HG03439 (cell line): ENCODE measurements at regions not wholly inside any gene's neighbourhood (a gene's known extent, or its start where the extent isn't known, plus 50 kb on each side); places are given as distances from the start of the nearest gene placed in this dataset.
"Not testable (repeated sequence)": the region's sequence is repeated elsewhere in the genome, so short reads cannot be mapped to it uniquely, and the experiment has no call there.

Experiments used
- ATAC-seq: cut with Tn5 transposase; IDR thresholded peaks from one replicate; pipeline ENCODE4 v1.9.1; 2021; ENCODE audit warnings: mild to moderate bottlenecking, moderate library complexity; ENCODE audit not compliant: unreplicated experiment

DNA sequence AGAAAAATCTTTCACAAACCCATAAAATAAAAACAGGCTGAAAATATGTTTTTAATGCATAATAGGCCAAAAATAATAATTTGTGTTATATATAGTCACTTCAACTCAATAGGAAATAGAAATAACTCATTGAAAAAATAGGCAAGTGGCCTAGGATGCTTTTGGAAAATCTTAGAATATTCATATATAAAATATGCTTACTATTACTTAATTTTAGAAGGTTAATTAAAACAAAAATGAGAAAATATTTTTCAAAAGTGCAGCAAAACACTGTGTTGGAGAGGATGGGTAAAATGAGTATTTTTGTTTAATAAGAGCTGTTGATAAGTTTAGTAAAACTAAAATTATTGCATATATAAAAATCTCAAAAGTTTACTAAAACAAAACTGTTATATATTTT lies 308.0 kb upstream of the ATXN7L3B start:
- no peak for ATAC-seq

DNA sequence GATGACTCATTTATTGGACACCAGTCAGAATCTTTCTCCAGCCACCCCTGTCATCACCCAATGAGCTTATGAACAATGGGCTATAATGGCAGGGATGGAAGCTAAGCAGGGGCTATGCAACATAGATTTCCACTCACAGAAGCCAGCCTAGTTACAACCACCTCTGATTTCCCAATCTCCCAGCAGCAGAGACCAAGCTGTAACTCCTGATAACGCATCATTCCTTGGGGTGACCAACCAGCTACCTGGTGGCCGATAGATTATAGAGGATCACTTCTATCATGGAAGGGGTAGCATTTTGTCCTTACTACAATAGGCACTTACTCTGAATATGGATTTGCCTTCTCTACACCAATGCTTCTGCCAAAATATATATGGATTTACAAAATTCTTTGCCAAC lies 302.3 kb upstream of the ATXN7L3B start:
- ATAC-seq: no peak

DNA sequence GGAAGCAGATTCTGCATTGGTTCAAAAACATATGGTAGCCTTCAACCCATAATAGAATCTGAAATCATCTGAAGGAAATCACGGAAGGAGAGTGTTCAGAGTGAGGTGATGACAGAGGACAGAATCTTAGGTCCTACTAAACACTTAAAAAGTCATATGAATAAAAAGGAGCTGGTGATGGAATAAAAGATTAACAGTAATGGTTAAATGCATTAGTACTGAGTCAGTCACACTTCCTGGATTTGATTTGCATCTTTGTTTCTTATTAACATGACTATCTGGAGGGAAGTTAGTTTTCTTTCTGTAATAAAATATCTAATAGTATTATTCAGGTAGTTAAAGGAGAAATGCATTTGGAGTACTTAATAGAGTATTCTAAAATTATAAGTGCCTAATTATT lies 296.3 kb upstream of the ATXN7L3B start:
- ATAC-seq: no peak

DNA sequence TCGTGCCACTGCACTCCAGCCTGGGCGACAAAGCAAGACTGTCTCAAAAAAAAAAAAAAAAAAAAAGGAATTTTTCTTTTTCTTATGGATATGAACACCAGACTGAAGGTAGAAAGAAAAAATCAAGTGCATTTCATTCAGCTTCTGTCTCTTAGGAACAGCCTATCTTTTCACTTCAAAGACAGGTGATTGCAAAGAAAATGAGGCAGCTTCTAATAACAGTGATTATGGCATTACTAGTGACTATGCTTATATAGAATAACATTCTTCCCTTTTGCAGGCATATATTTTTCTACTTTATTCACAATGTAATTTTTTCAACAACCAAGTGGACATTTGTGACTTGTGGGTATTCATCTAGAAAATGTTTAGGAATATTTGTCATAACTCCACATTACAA lies 295.5 kb upstream of the ATXN7L3B start:
- no peak for ATAC-seq

DNA sequence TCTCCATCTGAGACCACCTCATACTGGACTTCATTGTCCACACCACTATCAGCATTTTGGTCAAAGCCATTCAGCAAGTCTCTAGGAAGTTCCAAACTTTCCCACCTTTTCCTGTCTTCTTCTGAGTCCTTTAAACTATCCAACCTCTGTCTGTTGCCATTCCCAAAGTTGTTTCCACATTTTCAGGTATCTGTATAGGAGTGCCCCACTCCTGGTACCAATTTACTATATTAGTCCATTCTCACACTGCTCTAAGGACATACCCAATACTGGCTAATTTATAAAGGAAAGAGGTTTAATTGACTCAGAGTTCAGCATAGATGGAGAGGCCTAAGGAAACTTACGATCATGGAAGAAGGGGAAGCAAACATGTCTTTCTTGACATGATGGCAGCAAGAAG lies 292.2 kb upstream of the ATXN7L3B start:
- ATAC-seq: no peak

DNA sequence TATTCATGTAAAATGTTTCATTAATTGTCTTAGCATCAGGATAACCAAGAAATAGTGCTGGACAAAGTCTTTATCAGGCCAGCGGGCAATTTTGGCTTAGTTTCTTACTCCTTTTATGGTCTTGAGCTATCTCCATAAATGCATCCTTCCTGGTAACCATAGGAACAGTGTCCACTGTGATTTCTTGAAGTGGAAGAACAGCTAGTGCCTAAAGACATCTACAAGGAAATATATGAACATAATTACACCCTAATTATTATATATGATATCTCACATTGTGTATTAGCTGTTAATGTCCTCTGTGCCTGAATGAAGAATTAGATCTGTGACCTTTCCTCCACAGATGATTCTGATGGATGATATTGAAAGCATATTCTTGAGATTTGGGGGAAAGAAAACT lies 286.7 kb upstream of the ATXN7L3B start:
- ATAC-seq: no peak

DNA sequence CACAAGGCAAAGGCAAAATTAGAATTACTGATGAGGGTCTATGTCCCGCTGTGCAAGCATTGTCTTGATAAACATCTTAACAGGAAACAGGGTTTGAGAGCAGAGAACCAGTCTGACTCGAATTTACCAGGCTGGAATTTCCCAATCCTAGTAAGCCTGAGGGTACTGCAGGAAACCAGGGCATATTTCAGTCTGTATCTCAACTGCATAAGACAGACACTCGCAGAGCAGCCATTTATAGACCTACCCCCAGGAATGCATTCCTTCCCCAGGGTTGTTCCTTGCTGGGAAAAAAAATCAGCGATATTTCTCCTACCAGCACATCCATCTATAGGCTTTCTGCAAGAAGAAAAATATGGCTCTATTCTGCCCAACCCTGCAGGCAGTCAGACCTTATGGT lies 283.8 kb upstream of the ATXN7L3B start:
- ATAC-seq: not testable (repeated sequence)

DNA sequence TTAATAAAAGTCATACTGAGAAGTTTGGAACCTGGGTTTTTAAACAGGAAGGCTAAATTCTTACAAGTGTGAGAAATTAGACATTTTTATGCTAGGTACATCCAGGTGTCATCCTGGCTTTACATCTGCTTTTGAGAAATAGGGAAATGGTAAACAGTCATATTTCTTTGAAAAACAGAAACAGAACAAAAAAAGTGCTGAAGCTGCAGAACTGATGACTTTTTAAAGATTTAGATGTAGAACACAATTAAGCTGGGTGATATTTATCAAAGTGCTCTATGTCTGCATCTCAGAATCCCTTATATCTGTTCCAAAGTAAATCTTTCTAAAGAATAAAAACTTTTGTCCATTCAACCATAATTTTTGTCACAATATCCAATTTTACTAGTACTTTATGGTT lies 282.9 kb upstream of the ATXN7L3B start:
- ATAC-seq: no peak

DNA sequence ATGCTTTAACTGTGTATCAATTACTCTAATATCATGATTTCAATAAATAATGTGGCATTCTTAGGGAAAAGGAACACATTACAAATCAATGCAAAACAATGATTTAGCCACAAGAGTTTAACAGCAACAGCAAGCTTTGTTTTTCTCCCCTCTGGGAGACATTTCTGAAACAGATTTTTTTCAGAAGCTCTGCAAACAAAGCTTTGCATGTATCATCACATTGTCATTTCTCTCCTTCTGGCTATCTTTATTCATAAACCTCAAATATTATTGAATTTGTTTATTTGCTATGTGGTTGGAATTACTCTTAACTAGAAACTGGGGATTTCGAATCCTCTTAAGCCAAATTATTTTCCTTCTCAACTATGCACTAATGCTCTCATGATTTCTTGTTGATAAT lies 278.4 kb upstream of the ATXN7L3B start:
- ATAC-seq: no peak

DNA sequence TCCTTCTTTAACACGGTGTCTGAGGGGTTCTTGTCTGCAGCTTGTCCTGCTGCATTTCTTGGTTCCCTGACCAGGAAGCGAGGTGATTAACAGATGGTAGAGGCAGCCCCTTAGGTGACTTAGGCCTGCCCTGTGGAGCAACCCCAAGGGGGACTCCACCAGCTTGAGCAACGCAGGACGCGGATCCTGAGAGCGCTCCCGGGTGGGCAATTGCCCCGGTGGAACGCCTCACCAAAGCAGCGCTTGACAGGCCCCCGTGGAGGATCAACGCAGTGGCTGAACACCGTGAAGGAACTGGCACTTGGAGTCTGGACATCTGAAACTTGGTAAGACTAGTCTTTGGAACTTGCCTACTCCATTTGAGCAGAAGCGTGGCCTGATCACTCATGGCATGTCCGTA lies 272.9 kb upstream of the ATXN7L3B start:
- no peak for ATAC-seq

DNA sequence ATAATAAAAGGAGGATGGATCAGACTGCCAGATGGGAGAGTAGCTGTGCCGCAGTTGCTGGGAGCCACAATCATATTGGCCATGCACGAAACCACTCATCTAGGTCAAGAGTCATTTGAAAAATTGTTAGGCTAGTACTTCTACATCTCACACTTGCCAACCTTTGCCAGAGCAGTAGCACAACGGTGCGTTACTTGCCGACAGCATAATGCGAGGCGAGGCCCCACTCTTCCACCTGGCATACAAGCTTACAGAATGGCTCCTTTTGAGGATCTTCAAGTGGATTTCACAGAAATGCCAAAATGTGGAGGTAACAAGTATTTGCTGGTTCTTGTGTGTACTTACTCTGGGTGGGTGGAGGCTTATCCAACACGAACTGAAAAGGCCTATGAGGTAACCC lies 268.3 kb upstream of the ATXN7L3B start:
- ATAC-seq: not testable (repeated sequence)

DNA sequence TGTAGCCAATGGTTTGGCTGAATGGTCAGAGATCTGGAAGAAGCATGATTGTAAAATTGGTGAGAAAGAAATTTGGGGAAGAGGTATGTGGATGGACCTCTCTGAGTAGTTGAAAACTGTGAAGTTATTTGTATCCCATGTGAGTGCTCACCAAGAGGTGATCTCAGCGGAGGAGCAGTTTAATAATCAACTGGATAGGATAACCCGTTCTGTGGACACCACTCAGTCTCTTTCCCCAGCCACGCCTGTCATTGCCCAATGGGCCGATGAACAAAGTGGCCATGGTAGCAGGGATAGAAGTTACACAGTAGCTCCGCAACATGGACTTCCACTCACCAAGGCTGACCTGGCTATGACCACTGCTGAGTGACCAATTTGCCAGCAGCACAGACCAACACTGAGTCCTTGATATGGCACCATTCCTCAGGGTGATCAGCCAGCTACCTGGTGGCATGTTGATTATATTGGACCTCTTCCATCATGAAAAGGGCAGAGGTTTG lies 257.4 kb upstream of the ATXN7L3B start:
- ATAC-seq: no peak

DNA sequence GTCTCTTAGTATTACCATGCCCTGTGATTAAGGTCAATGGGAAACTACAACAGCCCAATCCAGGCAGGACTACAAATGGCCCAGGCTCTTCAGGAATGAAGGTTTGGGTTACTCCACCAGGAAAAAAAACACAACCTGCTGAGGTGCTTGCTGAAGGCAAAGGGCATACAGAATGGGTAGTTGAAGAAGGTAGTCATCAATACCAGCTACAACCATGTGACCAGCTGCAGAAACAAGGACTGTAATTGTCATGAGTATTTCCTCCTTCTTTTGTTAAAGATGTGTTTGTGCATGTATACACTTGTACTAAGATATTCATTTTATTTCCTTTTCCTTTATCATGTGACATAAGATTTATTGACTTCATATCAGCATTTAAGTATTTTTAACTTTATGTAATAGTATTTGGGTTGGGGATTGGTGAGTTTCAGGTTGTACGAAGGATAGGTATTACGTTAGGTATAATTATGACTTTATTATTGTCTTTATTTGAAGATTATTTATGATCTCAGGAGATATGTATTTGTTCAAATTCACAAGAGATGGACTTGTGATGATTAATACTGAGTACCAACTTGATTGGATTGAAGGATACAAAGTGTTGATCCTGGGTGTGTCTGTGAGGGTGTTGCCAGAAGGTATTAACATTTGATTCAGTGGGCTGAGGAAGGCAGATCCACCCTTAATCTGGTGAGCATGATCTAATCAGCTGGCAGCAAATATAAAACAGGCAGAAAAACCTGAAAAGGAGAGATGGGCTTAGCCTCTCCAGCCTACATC lies 256.0 kb upstream of the ATXN7L3B start:
- not testable (repeated sequence) for ATAC-seq

DNA sequence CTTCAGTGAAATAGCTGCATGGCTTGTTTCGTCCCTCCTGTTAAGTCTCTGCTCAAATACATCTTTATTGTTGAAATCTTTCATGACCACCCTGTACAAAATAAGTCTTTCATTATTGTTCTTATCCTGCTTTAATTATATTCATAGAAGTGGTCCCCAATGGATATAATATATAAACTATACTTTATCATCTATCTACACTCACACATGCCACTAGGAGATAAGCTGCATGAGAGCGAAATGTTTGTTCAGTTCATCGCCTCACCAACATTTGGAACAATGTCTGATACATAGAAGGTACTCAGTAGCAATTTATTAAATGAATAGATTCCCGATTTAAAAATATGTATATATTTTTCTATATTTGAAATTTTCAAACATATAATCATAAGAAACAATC lies 254.0 kb upstream of the ATXN7L3B start:
- ATAC-seq: no peak

DNA sequence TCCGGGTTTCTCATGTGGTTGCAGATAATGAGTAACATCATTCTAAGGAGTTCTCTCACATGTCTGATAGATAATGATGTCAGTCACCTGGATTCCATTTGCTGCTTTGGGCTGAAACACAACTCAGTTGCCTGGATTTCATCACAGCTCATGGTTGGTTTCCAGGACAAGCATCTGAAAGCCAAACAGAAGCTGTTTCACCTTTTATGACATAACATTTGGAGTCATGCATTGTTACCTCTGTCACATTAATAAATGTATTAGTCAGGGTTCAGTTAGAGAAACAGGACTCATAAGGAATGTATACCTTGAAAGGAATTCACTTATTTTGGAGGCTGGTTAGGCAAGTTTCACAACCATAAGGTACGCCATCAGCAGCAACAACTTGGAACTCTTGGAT lies 251.9 kb upstream of the ATXN7L3B start:
- ATAC-seq: no peak

DNA sequence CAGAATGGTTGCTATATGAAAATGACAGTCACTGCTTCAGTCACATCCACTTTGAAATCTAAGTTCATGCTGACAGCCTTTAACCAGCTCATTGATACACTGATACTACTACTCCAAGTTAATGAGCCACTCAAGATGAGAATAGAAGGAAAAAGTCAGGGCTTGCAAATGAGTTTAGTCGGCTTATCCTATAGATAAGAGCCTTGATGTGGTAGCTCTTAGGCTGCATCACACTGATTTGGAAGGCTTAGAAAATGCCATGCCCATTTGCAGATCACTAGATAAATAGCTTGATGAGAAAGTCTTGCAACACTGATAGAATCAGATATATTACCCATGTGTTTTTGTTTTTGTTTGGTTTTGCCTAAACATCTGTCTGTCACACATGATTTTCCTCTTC lies 251.4 kb upstream of the ATXN7L3B start:
- ATAC-seq: no peak

DNA sequence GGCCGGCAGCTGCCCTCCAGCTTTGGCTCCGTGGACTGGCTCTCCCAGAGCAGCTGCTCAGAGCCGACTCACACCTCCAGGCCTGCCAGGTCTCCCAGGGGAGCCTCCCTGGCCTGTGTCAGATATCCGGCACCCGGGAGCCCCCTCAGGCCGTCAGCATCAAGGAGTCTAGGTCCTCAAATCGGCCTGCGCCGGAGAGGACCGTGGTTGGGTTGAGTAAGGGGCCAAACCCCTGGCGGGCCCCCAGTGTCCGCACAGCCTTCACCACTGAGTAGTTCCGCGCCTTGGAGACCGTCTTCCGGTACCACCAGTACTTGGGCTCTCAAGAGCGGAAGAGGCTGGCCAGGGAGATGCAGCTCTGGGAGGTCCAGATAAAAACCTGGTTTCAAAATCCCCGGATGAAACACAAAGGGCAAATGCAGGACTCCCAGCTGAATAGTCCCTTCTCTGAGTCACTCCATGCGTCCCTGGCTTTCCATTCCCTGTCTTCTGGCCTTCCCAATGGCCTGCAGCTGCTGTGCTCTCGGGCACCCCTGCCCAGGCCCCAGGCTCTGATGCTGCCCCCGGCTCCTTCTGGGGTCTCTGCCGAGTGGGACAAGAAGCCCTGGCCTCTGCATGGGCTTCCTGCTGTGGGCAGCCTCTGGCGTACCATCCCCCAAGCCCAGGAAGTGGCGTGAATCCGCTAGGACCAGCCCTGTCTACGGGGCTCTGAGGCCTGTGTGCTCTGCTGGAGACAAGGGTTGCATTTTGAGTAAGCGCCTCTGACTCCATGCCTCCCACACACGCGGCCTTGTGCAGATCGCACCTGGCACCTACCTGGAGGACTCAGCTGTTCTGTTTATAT lies 245.1 kb upstream of the ATXN7L3B start:
- no peak for ATAC-seq

DNA sequence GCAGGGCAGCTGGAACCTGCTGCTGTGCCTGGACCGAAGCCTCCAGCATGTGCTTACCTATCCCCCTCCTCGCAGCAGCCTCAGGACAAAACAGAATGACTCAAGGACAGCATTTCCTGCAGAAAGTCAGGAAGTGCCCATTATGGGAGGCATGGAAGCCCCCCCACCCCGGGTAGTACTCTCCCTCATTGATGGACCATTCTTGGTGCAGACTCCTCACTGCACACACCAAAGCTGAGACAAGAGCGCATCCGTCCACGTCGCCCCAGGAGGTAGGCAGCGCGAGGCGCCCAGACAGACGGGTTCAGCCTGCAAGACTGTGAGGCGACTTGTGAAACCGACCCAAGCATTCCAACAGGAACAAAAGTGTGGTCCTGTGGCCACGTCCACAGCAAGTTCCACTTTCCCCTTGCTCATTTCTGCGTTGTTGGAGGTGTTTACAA lies 243.9 kb upstream of the ATXN7L3B start:
- ATAC-seq: no peak

DNA sequence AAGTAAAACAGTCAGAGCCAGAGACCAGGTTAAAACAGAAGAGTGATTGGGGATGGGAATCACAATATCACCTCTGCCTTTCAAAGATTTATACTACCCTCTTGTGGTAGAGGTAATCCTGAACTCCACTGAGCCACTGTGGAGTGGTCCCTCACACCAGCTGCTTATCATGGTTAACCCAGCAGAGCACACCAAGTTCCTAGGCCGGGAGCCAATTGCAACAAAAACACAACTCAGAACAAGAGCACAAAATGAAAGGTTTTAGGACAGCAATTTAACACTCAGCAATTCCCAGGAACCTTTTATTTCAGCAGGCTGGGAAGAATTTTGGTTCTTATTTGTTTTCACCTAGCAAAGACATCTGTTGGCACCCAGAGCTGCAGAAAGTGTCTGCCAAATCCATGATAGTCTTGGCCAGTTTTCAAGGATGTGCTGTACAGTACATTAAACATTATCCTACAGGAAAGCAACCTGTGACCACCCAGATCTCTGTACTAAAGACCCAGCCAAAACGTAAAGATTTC lies 220.5 kb upstream of the ATXN7L3B start:
- ATAC-seq: no peak

DNA sequence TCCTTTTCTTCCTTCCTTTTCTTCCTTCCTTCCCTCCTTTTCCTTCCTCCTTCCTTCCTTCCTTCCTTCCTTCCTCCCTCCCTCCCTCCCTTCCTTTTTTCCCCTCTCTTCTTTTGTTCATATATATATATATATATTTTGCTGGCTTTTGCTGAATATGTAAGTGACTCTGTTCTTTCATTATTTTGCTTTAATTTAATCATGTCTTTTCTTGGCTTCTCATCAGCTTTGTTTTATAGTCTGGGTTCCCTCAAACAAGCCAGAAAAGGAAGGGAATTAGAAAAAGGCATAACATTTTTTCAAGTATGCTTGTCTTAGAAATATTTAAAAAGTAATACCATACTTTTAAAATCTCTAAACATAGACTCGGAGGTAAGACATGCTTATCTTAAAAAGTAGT lies 219.9 kb upstream of the ATXN7L3B start:
- ATAC-seq: no peak

DNA sequence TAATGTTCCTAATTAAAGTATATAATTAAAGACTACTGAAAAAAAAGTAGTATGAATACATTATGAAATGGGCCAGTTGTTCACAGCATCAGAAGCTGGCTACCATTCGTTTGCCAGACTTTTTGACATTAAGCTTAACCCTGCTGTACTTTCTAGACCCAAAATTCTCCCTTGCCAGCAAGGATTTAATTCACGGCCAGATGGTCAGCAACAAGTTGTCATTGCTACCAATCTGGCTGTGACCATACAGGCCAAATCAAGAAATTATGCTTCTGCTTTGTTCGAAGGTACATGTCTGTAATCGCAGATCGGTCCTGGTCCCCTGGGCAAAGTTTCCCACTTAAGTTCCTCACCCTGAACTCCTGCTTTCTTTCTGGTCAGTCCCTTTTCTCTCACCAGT lies 217.7 kb upstream of the ATXN7L3B start:
- no peak for ATAC-seq

DNA sequence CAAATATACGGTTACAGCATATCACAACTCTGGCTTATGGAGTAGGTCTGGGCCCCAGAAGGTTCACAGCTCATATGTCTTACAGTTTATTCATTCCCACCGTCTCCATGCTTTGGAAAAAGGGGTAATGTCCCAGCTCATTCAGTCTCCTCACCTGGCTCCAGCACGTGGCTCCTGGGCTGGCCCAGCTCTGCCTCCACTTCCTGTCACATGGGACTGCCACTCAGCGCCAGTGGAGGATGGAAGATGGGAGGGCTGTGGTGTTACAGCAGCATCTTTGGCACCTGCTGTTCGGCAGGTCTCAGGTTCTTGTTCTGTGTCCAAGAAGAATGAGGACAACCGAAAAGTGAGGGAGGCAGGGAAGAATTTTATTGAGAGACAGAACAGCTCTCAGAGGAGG lies 216.3 kb upstream of the ATXN7L3B start:
- no peak for ATAC-seq
